Esophagus muscularis mucosa (tissue), 4 donors: ENCODE measurements at regions not wholly inside any gene's neighbourhood (a gene's known extent, or its start where the extent isn't known, plus 50 kb on each side); places are given as distances from the start of the nearest gene placed in this dataset.

Source experiments
- CTCF ChIP-seq, 3 experiments: fragments of 200-600 bp in 2 of 3; fragments of 450-650 bp in 1 of 3; sonication (generic) in 2 of 3; IDR thresholded peaks; one replicate each; pipeline ENCODE4 v1.5.1; 2017 to 2019; ENCODE audit warnings: antibody characterized with exemption in 3 of 3, mild to moderate bottlenecking in 2 of 3, moderate library complexity in 1 of 3
- EP300 ChIP-seq: sonication (generic); formaldehyde crosslinking; IDR thresholded peaks from one replicate; pipeline ENCODE4 v1.6.1; 2017; ENCODE audit warnings: antibody characterized with exemption
- POLR2A ChIP-seq: fragments of 450-650 bp; IDR thresholded peaks from one replicate; pipeline ENCODE4 v1.6.1; 2017; ENCODE audit warnings: antibody characterized with exemption, moderate library complexity, mild to moderate bottlenecking, low read depth
- POLR2AphosphoS5 ChIP-seq, 2 donors: sonication (generic); formaldehyde crosslinking; IDR thresholded peaks; one replicate each; pipeline ENCODE4 v1.6.1; 2017; ENCODE audit warnings: antibody characterized with exemption in 2 of 2

- no peak for TF ChIP-seq CTCF (IDR thresholded peaks at IDR 0.05)
- TF ChIP-seq POLR2A: no peak
- no peak for TF ChIP-seq POLR2AphosphoS5 (IDR thresholded peaks at IDR 0.05)
- no peak for TF ChIP-seq EP300
Observed at GRCh38 chr7:45451342-45452035, 122.7 kb upstream of the ADCY1 start.
